GM23248 (cell line): ENCODE measurements at regions not wholly inside any gene's neighbourhood (a gene's known extent, or its start where the extent isn't known, plus 50 kb on each side); places are given as distances from the start of the nearest gene placed in this dataset.

Experiments
- DNase-seq: peaks from one replicate; pipeline ENCODE4 v3.0.0-alpha.2; 2015
- H2AFZ ChIP-seq: fragments of 200-600 bp; sonication (generic); 2 replicates; pipeline ENCODE4 v1.6.1; 2016; ENCODE audit warnings: antibody characterized with exemption
- H3F3A ChIP-seq: fragments of 200-600 bp; sonication (generic); 2 replicates; pipeline ENCODE4 v1.6.1; 2016; ENCODE audit warnings: mild to moderate bottlenecking, antibody characterized with exemption, mixed run types; ENCODE audit not compliant: insufficient read depth
- H3K27ac ChIP-seq: fragments of 200-600 bp; sonication (generic); 2 replicates; pipeline ENCODE4 v1.5.1; 2016; ENCODE audit warnings: mild to moderate bottlenecking
- H3K27me3 ChIP-seq: fragments of 200-600 bp; sonication (generic); replicated peaks from 2 replicates; pipeline ENCODE4 v1.6.1; 2016; ENCODE audit warnings: mild to moderate bottlenecking; ENCODE audit not compliant: insufficient read depth
- H3K36me3 ChIP-seq: fragments of 200-600 bp; sonication (generic); 2 replicates; pipeline ENCODE4 v1.6.1; 2016; ENCODE audit warnings: low read depth, mild to moderate bottlenecking
- H3K4me1 ChIP-seq: fragments of 200-600 bp; sonication (generic); 2 replicates; pipeline ENCODE4 v1.6.1; 2016; ENCODE audit warnings: mild to moderate bottlenecking; ENCODE audit not compliant: insufficient read depth
- H3K4me2 ChIP-seq: fragments of 200-600 bp; sonication (generic); one replicate; pipeline ENCODE4 v1.6.1; 2016; ENCODE audit warnings: mild to moderate bottlenecking; ENCODE audit not compliant: unreplicated experiment
- H3K4me3 ChIP-seq: fragments of 200-600 bp; sonication (generic); 2 replicates; pipeline ENCODE4 v1.5.1; 2016; ENCODE audit warnings: mild to moderate bottlenecking
- H3K79me2 ChIP-seq: fragments of 200-600 bp; sonication (generic); 2 replicates; pipeline ENCODE4 v1.6.1; 2016; ENCODE audit warnings: mild to moderate bottlenecking; ENCODE audit not compliant: insufficient read depth
- H3K9ac ChIP-seq: fragments of 200-600 bp; sonication (generic); 2 replicates; pipeline ENCODE4 v1.6.1; 2016; ENCODE audit warnings: mild to moderate bottlenecking
- H3K9me2 ChIP-seq: fragments of 200-600 bp; sonication (generic); 2 replicates; pipeline ENCODE4 v1.6.1; 2016; ENCODE audit warnings: mixed run types, mild to moderate bottlenecking, moderate library complexity; ENCODE audit not compliant: insufficient read depth
- H3K9me3 ChIP-seq: fragments of 200-600 bp; sonication (generic); one replicate; pipeline ENCODE4 v1.6.1; 2017; ENCODE audit warnings: low read depth
- H4K20me1 ChIP-seq: fragments of 200-600 bp; sonication (generic); 2 replicates; pipeline ENCODE4 v1.6.0; 2016; ENCODE audit not compliant: insufficient read depth
- EZH2 ChIP-seq: fragments of 200-600 bp; sonication (generic); IDR thresholded peaks from 2 replicates; pipeline ENCODE4 v1.6.1; 2018; ENCODE audit warnings: antibody characterized with exemption, mild to moderate bottlenecking; ENCODE audit not compliant: insufficient read depth, poor library complexity, severe bottlenecking
- EZH2phosphoT487 ChIP-seq: fragments of 200-600 bp; sonication (generic); IDR thresholded peaks from 2 replicates; pipeline ENCODE4 v1.6.1; 2018; ENCODE audit warnings: antibody characterized with exemption, moderate library complexity, mild to moderate bottlenecking, low read depth; ENCODE audit not compliant: insufficient read depth
- WGBS, 2 experiments: methylation state at CpG; one replicate each; pipeline ENCODE4 v1.1.6; 2015 to 2017; ENCODE audit warnings: low lambda C conversion rate in 2 of 2, low coverage in 1 of 2; ENCODE audit errors: missing lambda C conversion rate in 2 of 2; 5-methylcytosine and 5-hydroxymethylcytosine counted together
- in situ Hi-C: fragments of 300-500 bp; cut with MboI; formaldehyde crosslinking; loops from 2 replicates; pipeline ENCODE4 v1.15.0; 2020

DNA sequence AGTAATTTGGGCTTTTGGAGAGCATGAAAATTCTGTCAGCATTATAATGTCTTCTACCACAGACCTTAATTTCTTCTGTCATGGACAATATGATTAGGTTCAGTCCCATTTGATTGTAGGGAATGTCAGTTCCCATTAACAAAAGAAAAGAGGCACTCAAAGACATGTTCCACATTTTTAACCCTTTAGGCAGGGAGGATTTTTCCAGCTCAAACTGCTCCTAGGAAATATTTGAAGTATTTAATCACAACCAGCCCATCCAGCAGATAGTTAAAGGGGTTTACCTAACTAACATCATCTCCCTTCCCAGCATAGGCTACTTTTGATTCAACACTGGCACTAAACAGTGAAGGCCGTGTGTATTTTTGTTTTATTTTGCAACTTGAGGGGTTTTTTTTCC is 256.0 kb downstream of the DHX15 start:
- no peak for DNase-seq
- in situ Hi-C loops = no loop called here
- Histone ChIP-seq H3K27ac (no peak overlapping the region), H3K36me3 (no peaks in the 10 kb centered on the region), H3K9me3 (no peaks in the 10 kb centered on the region), H3K4me3 (no peak overlapping the region), H3K27me3 (no peaks in the 10 kb centered on the region), H3K9me2 (no peaks in the 10 kb centered on the region), H3K79me2 (no peaks in the 10 kb centered on the region), H3K4me2 (no peak overlapping the region), H4K20me1 (no peaks in the 10 kb centered on the region), H2AFZ (no peak overlapping the region), H3K4me1 (no peaks in the 10 kb centered on the region), H3F3A (no peaks in the 10 kb centered on the region), H3K9ac (no peak overlapping the region)
- WGBS, 2 experiments = 60 to 64% methylated on average over 1 of the region's 1 CpG
- TF ChIP-seq EZH2 (no peak), EZH2phosphoT487 (no peak)

DNA sequence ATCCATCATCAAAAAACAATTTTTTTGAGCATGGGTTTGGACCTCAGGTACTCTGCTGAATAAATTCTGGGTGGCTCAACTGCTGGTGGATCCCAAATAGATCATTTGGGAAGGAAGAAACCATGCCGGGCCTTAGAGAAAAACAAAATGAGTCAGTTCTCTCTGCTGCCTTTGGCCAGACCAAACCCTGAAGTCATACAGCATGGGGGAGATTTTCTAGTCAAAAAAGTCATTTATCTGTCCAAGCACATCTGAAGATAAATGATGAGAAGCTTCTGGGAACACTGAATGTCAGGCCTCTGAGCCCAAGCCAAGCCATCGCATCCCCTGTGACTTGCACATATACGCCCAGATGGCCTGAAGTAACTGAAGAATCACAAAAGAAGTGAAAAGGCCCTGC is 261.4 kb downstream of the DHX15 start:
- H3K27me3 ChIP-seq = no peaks in the 10 kb centered on the region; the same call in 1 of the 2 replicates
- H3K27ac ChIP-seq = no peak overlapping the region
- no peaks in the 10 kb centered on the region for H3K4me1 ChIP-seq
- H3K36me3 ChIP-seq = no peaks in the 10 kb centered on the region
- no peak overlapping the region for H3K9ac ChIP-seq
- no peak overlapping the region for H2AFZ ChIP-seq
- WGBS, 2 experiments = 75 to 79% methylated on average over 3 of the region's 3 CpGs
- TF ChIP-seq EZH2phosphoT487 = no peak
- no peak for TF ChIP-seq EZH2
- no peak for DNase-seq
- no peaks in the 10 kb centered on the region for H3K9me3 ChIP-seq
- no peaks in the 10 kb centered on the region for H3K9me2 ChIP-seq
- no peak overlapping the region for H3K4me2 ChIP-seq
- no peaks in the 10 kb centered on the region for H3F3A ChIP-seq
- in situ Hi-C loops = no loop called here
- no peak overlapping the region for H3K4me3 ChIP-seq
- no peaks in the 10 kb centered on the region for H4K20me1 ChIP-seq
- H3K79me2 ChIP-seq = no peaks in the 10 kb centered on the region

DNA sequence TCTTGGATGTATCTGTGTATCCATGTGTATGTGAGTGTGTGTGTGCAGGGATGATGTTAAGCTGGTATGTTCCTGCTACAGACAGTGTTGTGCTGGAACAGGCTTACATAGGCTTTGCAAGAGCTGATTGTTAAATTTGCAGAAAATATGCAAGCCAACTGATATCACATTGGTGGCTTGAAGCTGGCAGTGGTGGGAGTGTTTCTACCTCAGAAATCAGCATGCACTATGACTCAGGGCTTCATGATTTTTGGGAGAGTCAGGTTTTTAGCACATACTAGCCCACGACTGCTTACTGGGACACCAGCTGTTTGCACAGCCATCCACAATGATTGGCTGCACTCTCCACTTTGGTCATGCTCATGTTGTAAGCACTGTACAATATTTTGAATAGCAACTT is 261.8 kb downstream of the DHX15 start:
- no peak for DNase-seq
- Histone ChIP-seq H3K27ac (no peak overlapping the region), H3K36me3 (no peaks in the 10 kb centered on the region)

GRCh38 chr4:24321616-24322015 is 262.7 kb downstream of the DHX15 start:
- H3K79me2 ChIP-seq = no peaks in the 10 kb centered on the region
- H3K36me3 ChIP-seq = no peaks in the 10 kb centered on the region
- no peaks in the 10 kb centered on the region for H3K9me3 ChIP-seq
- H2AFZ ChIP-seq = no peak overlapping the region
- H3K4me1 ChIP-seq = no peaks in the 10 kb centered on the region
- in situ Hi-C loops = no loop called here
- TF ChIP-seq EZH2 (no peak), EZH2phosphoT487 (no peak)
- no peak overlapping the region for H3K4me3 ChIP-seq
- no peaks in the 10 kb centered on the region for H3F3A ChIP-seq
- H3K27ac ChIP-seq = no peak overlapping the region
- H3K27me3 ChIP-seq = no peaks in the 10 kb centered on the region; the same call in 1 of the 2 replicates
- no peaks in the 10 kb centered on the region for H4K20me1 ChIP-seq
- H3K4me2 ChIP-seq = no peak overlapping the region
- 72 to 75% methylated on average over 6 of the region's 6 CpGs for WGBS, 2 experiments
- H3K9ac ChIP-seq = no peak overlapping the region
- H3K9me2 ChIP-seq = no peaks in the 10 kb centered on the region
- no peak for DNase-seq

More for the DNA sequence above, 261.8 kb downstream of the DHX15 start:
- Histone ChIP-seq H3K4me3 (no peak overlapping the region), H3K9me2 (no peaks in the 10 kb centered on the region), H4K20me1 (no peaks in the 10 kb centered on the region), H3K27me3 (no peaks in the 10 kb centered on the region; the same call in 1 of the 2 replicates), H2AFZ (no peak overlapping the region), H3K9me3 (no peaks in the 10 kb centered on the region), H3F3A (no peaks in the 10 kb centered on the region), H3K4me1 (no peaks in the 10 kb centered on the region), H3K9ac (no peak overlapping the region), H3K79me2 (no peaks in the 10 kb centered on the region), H3K4me2 (no peak overlapping the region)
- 4 to 6% methylated on average over 1 of the region's 1 CpG for WGBS, 2 experiments
- TF ChIP-seq EZH2 = no peak
- TF ChIP-seq EZH2phosphoT487 = no peak
- in situ Hi-C loops = no loop called here

- Histone ChIP-seq H3K36me3 (no peaks in the 10 kb centered on the region), H3F3A (no peaks in the 10 kb centered on the region), H3K4me1 (no peaks in the 10 kb centered on the region), H3K27me3 (no peaks in the 10 kb centered on the region; the same call in 1 of the 2 replicates), H3K79me2 (no peaks in the 10 kb centered on the region), H3K9me2 (no peaks in the 10 kb centered on the region), H3K9ac (no peak overlapping the region), H4K20me1 (no peaks in the 10 kb centered on the region), H3K4me2 (no peak overlapping the region), H3K4me3 (no peak overlapping the region), H3K27ac (no peak overlapping the region), H2AFZ (no peak overlapping the region), H3K9me3 (no peaks in the 10 kb centered on the region)
- in situ Hi-C loops = no loop called here
- 79 to 80% methylated on average over 6 of the region's 6 CpGs for WGBS, 2 experiments
- peak; percentile 42 for DNase-seq
- TF ChIP-seq EZH2 (no peak), EZH2phosphoT487 (no peak)
Measured at GRCh38 chr4:24321131-24321530, 263.2 kb downstream of the DHX15 start.
